Endometrium (tissue), 2 donors: ENCODE measurements at regions not wholly inside any gene's neighbourhood (a gene's known extent, or its start where the extent isn't known, plus 50 kb on each side); places are given as distances from the start of the nearest gene placed in this dataset.
"Not testable (repeated sequence)": the region's sequence is repeated elsewhere in the genome, so short reads cannot be mapped to it uniquely, and the experiment has no call there.

Experiments
- FAIRE-seq: peaks from 2 replicates; lab custom pipeline; 2012; peaks lifted over from hg19 to GRCh38; lab: Jason Lieb, UNC
- donor health status: control.
- donor health status: control.

- no peak for FAIRE-seq
Measured at GRCh38 chr16:52976539-52977167, 76.0 kb downstream of the CHD9NB start.

GRCh38 chr16:52967744-52968143, 85.0 kb downstream of the CHD9NB start:
- FAIRE-seq: no peak

GRCh38 chr16:52964290-52964689, 88.4 kb downstream of the CHD9NB start:
- FAIRE-seq: no peak

GRCh38 chr16:52963855-52964242, 88.8 kb downstream of the CHD9NB start:
- no peak for FAIRE-seq

- no peak for FAIRE-seq
Measured at GRCh38 chr16:52963212-52963854, 89.4 kb downstream of the CHD9NB start.

GRCh38 chr16:52958951-52959350, 93.7 kb downstream of the CHD9NB start:
- FAIRE-seq: no peak

- FAIRE-seq: no peak
Measured at GRCh38 chr16:52957199-52957598, 95.5 kb downstream of the CHD9NB start.

GRCh38 chr16:52956044-52956443, 96.7 kb downstream of the CHD9NB start:
- FAIRE-seq: no peak

GRCh38 chr16:52953215-52953614, 99.5 kb downstream of the CHD9NB start:
- FAIRE-seq: no peak

- FAIRE-seq: no peak
Measured at GRCh38 chr16:52948946-52949345, 103.8 kb downstream of the CHD9NB start.

- FAIRE-seq: no peak
Measured at GRCh38 chr16:52932321-52932720, 120.4 kb downstream of the CHD9NB start.

GRCh38 chr16:52929478-52930400, 123.0 kb downstream of the CHD9NB start:
- FAIRE-seq: no peak

- no peak for FAIRE-seq
Measured at GRCh38 chr16:52928955-52929354, 123.7 kb downstream of the CHD9NB start.

GRCh38 chr16:52925143-52925542, 127.6 kb downstream of the CHD9NB start:
- no peak for FAIRE-seq

- FAIRE-seq: no peak
Measured at GRCh38 chr16:52924162-52924561, 128.5 kb downstream of the CHD9NB start.

- FAIRE-seq: no peak
Measured at GRCh38 chr16:52921104-52921503, 131.6 kb downstream of the CHD9NB start.

- FAIRE-seq: no peak
Measured at GRCh38 chr16:52920331-52920730, 132.4 kb downstream of the CHD9NB start.

- FAIRE-seq: no peak
Measured at GRCh38 chr16:52914428-52914827, 138.3 kb downstream of the CHD9NB start.

- no peak for FAIRE-seq
Measured at GRCh38 chr16:52912565-52913173, 140.0 kb downstream of the CHD9NB start.

GRCh38 chr16:52908057-52908456, 144.6 kb downstream of the CHD9NB start:
- not testable (repeated sequence) for FAIRE-seq

GRCh38 chr16:52906281-52906680, 146.4 kb downstream of the CHD9NB start:
- no peak for FAIRE-seq

- no peak for FAIRE-seq
Measured at GRCh38 chr16:52896478-52897164, 156.1 kb downstream of the CHD9NB start.
